Fibroblast of skin of scalp (primary cell): ENCODE measurements at regions not wholly inside any gene's neighbourhood (a gene's known extent, or its start where the extent isn't known, plus 50 kb on each side); places are given as distances from the start of the nearest gene placed in this dataset.
"Not testable (repeated sequence)": the region's sequence is repeated elsewhere in the genome, so short reads cannot be mapped to it uniquely, and the experiment has no call there.

Experiments used
- DNase-seq: peaks from one replicate; pipeline ENCODE4 v3.0.0-alpha.2; 2013

DNA sequence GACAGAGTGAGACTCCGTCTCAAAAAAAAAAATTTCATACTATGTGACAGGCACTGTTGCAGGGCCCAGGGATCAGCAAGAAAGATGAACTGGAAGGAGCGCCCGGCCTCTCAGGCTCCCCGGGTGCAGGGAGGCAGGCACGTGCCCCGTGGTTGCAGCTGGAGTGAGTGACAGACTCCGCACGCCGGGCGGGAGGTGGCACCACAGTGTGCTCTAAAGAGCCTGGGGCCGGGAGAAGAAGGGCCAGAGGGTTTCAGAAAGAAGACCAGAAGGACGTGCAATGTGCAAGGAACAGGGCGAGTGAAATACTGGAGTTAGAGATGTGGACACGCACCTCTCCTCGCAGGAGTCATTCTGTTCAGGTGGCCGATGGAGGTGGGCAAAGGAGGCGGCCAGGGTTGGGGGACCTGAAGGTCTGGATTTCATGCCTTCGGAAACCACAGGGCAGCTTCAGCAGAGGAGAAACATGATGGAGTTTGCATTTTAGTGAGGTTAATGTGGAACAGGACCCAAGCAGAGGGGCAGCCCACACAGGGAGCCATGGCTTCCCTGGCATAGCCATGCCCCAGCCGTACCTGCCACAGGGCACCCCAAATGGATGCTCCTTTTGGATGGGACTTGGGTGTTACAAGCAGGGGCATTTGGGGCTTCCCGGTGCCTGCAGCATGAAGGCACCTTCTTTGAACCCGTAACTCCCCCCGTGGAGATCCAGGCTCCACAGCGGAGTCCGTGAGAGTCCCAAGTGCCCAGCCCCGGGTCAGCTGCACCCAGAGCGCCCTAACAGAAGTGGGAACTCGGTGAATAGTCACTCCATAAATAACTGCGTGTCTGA lies 226.2 kb downstream of the ERMARD start:
- no peak for DNase-seq

DNA sequence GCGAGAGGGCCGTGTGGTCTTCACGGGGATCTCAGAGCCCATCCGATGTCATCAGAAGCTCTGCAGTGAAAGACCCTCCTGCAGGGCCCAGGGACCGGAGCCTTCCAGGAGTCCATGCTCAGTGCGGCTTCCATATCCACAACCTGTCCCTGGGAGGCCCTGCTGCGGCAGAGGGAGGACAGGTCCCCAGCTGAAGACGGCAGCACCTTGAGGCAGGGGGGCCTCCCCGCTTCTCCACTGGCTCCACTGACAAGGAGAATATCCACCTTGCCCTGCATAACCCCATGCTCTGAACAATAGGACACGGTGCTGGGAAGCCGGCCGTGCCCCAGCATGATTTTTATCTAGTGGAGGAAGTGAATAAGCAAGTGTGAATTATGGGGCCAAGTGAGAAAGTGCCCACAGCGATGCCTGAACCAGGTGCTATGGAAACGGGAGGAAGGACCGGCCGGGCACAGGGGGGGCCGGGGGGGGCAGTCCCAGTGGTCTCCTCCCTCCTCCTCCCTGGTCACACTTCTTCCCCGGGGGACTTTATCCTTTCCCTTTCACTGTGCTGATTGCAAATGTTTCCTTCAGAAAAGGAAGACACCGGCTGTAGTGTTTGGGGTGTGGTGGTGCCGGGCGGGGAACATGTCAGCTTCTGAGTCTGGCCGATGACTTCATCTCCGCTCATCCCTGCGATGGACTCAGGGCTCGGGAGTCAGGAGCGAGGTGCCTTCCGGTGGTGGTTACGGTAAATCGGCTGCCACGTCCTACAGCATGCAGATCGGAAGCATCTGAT lies 225.1 kb downstream of the ERMARD start:
- no peak for DNase-seq

DNA sequence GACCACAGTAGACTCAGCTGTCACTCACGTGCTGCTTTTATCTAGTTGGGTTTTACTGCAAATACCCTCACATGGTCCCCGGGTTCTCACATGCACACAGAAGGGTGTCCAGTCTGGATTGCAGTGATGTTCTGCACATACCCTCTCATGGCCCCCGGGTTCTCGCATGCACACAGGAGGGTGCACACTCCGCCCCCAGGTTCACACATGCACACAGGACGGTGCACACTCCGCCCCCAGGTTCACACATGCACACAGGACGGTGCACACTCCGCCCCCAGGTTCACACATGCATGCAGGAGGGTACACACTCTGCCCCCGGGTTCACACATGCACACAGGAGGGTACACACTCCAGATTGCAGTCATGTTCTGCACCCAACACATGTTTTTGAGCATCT lies 224.3 kb downstream of the ERMARD start:
- no peak for DNase-seq

DNA sequence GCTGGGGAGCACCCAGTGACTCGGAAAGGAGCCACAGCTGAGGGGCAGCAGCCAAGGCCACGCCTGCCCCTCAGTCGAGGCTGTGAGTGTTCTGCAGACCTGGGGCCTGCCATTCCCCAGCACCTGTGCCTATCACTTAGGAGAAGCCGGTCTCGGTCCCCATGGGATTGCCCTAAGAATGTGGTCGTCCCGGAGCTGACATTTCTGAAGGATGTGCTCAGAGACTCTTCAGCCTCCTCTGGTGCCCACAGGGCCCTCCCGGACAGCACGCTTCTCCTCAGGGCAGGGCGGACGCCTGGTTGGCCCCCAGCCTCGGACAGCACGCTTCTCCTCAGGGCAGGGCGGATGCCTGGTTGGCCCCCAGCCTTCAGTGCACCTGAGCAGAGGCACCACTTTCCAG lies 223.9 kb downstream of the ERMARD start:
- no peak for DNase-seq

- no peak for DNase-seq
Measured at GRCh38 chr6:169974663-169975062, 223.2 kb downstream of the ERMARD start.

- DNase-seq: not testable (repeated sequence)
Measured at GRCh38 chr6:169973588-169974467, 222.4 kb downstream of the ERMARD start.

DNA sequence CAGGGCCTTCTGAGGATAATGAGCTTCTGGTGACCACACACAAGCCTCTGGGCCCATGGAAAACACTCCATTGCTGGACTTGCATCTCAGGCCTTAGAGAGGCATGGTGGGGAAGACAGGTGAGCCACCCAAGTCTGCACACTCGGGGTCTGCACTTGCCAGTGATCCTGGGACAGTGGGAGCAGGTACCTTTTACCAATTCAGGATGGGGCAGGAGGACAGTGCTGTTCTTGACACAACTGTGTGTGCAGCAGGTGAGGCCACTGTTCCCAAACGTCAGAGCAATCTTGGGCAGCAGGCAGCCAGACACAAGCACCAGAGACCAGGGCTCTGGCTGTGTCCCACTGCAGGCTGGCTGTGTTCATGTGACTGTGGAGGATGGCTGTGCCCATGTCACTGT lies 221.3 kb downstream of the ERMARD start:
- no peak for DNase-seq

- DNase-seq: no peak
Measured at GRCh38 chr6:169972101-169972651, 220.8 kb downstream of the ERMARD start.

DNA sequence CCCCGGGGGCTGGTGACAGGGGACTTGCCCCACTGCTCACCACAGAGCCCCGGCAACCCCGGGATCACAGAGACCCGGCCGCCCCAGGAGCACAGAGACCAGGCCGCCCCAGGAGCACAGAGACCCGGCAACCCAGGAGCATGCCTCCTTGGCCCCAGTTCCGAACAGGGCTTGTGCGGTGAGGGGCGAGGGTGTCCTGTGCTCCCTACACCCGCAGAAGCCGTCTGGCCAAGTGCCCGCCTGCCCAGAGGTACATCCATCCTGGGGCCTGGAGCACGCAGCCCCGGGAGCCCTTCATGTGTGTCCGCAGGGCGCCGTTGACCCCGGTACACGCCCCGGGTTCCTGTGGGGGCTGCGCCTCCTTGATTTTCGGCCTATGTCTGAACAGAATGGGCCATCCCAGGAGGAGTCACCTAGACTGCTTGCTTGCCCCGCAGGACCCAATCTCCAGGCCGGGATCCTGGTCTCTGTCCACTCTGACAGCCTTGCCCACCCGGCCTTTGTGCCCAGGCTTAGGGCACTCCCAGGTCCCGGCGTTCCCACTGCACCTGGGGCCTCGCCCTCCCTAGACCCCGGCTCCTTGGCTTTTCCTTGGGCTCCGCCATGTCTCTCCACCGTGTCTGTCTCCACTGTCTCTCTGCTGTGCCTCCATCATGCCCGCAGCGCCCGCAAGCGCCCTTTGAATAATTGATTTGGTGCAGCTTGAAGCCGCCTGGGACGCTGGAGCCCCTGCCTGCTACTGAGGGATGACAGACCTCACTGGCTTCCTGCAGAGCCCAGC lies 219.8 kb downstream of the ERMARD start:
- no peak for DNase-seq

GRCh38 chr6:169970306-169970988 lies 219.0 kb downstream of the ERMARD start:
- DNase-seq: no peak

- no peak for DNase-seq
Measured at GRCh38 chr6:169969372-169970099, 218.1 kb downstream of the ERMARD start.

- DNase-seq: no peak
Measured at GRCh38 chr6:169968541-169969270, 217.3 kb downstream of the ERMARD start.

- DNase-seq: no peak
Measured at GRCh38 chr6:169967687-169968086, 216.3 kb downstream of the ERMARD start.

- no peak for DNase-seq
Measured at GRCh38 chr6:169966312-169967181, 215.1 kb downstream of the ERMARD start.

GRCh38 chr6:169965657-169966311 lies 214.4 kb downstream of the ERMARD start:
- no peak for DNase-seq

DNA sequence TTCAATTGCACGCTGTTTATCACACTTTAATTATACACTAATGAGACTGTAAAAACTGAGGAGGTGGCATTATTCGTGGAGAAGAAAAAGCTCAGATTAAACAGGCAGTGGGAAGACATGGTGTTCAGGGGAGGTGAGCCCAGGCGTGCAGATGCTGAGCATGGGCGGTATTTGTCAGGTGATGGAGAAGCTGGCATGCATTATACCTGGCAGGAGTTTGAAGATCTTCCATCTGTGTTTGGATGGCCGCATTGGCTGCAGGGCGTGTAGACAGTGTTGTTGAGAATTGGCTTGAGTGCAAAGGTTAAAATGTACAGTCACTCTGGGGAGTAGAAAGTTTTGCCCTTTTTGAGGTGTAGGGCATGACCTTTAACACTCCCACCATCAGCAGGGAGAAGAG lies 213.8 kb downstream of the ERMARD start:
- DNase-seq: no peak

GRCh38 chr6:169964486-169965180 lies 213.2 kb downstream of the ERMARD start:
- no peak for DNase-seq
